ENCODE measurements at regions not wholly inside any gene's neighbourhood (a gene's known extent, or its start where the extent isn't known, plus 50 kb on each side); places are given as distances from the start of the nearest gene placed in this dataset.
"Not testable (repeated sequence)": the region's sequence is repeated elsewhere in the genome, so short reads cannot be mapped to it uniquely, and the experiment has no call there.

DNA sequence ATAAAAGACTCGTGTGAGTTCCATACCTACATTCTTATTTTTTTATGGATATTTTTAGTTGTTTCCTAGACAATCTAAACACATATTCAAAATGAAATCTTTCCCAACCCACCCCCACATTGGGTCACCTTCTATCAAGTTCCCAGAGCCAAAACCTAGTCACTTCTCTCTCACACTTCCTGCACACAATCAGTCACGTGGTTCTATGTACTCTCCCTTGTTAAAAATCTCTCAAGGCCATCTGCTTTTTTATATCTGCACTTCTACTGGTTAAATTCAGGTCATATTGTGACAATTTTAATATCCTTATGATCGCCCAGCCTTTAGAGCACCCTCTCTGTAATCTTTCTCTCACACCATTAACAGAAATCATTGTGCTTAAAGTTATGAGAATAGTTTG is 175.0 kb upstream of the SYT10 start:
- ATAC-seq (no peak), DNase-seq (no peak)
- H3K4me1 ChIP-seq = no peaks in the 10 kb centered on the region
- no peak overlapping the region for H3K4me3 ChIP-seq
- intact Hi-C loops (cut with DNase I) = no loop called here
- H3K27me3 ChIP-seq = no peaks in the 10 kb centered on the region
- WGBS (ENCODE audit: insufficient coverage, low coverage, low lambda C conversion rate, missing lambda C conversion rate) = 33% methylated on average over 3 of the region's 3 CpGs
- no peak overlapping the region for H3K27ac ChIP-seq
- H3K9me3 ChIP-seq = no peaks in the 10 kb centered on the region
- no peaks in the 10 kb centered on the region for H3K36me3 ChIP-seq
- TF ChIP-seq, protein P1, sequence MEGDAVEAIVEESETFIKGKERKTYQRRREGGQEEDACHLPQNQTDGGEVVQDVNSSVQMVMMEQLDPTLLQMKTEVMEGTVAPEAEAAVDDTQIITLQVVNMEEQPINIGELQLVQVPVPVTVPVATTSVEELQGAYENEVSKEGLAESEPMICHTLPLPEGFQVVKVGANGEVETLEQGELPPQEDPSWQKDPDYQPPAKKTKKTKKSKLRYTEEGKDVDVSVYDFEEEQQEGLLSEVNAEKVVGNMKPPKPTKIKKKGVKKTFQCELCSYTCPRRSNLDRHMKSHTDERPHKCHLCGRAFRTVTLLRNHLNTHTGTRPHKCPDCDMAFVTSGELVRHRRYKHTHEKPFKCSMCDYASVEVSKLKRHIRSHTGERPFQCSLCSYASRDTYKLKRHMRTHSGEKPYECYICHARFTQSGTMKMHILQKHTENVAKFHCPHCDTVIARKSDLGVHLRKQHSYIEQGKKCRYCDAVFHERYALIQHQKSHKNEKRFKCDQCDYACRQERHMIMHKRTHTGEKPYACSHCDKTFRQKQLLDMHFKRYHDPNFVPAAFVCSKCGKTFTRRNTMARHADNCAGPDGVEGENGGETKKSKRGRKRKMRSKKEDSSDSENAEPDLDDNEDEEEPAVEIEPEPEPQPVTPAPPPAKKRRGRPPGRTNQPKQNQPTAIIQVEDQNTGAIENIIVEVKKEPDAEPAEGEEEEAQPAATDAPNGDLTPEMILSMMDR (IDR thresholded peaks at IDR 0.05) = no peak
- TF ChIP-seq POLR2A (IDR thresholded peaks at IDR 0.05) = no peak

DNA sequence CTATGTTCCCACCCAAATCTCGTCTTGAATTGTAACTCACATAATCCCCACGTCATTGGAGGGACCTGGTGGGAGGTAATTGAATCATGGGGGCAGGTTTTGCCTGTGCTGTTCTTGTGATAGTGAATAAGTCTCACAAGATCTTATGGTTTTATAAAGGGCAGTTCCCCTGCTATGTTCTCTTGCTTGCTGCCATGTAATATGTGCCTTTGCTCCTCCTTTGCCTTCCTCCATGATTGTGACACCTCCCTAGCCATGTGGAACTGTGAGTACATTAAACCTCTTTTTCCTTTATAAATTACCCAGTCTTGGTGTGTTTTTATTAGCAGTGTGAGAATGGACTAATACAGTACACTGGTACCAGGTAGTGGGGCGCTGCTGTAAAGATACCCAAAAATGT is 177.6 kb upstream of the SYT10 start:
- intact Hi-C loops (cut with DNase I) = no loop called here
- DNase-seq (no peak), ATAC-seq (no peak)
- Histone ChIP-seq H3K27ac (no peak overlapping the region), H3K9me3 (no peaks in the 10 kb centered on the region), H3K4me3 (no peak overlapping the region), H3K27me3 (no peaks in the 10 kb centered on the region), H3K36me3 (no peaks in the 10 kb centered on the region), H3K4me1 (no peaks in the 10 kb centered on the region)
- 27% methylated on average over 3 of the region's 3 CpGs for WGBS (ENCODE audit: insufficient coverage, low coverage, low lambda C conversion rate, missing lambda C conversion rate)
- TF ChIP-seq POLR2A (IDR thresholded peaks at IDR 0.05) = no peak
- TF ChIP-seq, protein P1 (IDR thresholded peaks at IDR 0.05) = no peak

DNA sequence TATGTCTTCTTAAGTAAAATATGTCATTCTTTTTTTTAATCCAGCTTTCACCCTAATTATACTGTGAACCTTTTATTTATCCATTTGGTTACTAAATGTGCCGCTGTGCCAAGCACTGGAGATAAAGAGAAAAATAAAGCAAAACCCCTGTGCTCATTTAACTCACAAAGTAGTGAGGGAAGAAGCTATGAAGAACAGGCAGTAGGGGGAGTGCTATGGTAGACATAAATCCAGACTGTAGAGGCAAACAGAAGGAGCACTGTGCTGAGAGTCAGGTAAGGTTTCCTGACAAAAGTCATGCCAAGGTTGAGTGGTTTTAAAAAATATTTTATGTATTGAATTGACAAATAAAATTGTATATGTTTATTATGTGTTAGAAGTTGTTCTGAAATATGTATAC is 188.5 kb upstream of the SYT10 start:
- WGBS (ENCODE audit: insufficient coverage, low coverage, low lambda C conversion rate, missing lambda C conversion rate) = 60% methylated on average over 1 of the region's 1 CpG
- no peak overlapping the region for H3K4me3 ChIP-seq
- DNase-seq = no peak
- no peaks in the 10 kb centered on the region for H3K9me3 ChIP-seq
- TF ChIP-seq, protein P1 (IDR thresholded peaks at IDR 0.05) = peak in 1 of 4 donors; percentile 8
- no peak for TF ChIP-seq POLR2A (IDR thresholded peaks at IDR 0.05)
- H3K36me3 ChIP-seq = no peaks in the 10 kb centered on the region
- intact Hi-C loops (cut with DNase I) = no loop called here
- ATAC-seq = no peak
- H3K27me3 ChIP-seq = no peaks in the 10 kb centered on the region
- no peaks in the 10 kb centered on the region for H3K4me1 ChIP-seq
- H3K27ac ChIP-seq = no peak overlapping the region

DNA sequence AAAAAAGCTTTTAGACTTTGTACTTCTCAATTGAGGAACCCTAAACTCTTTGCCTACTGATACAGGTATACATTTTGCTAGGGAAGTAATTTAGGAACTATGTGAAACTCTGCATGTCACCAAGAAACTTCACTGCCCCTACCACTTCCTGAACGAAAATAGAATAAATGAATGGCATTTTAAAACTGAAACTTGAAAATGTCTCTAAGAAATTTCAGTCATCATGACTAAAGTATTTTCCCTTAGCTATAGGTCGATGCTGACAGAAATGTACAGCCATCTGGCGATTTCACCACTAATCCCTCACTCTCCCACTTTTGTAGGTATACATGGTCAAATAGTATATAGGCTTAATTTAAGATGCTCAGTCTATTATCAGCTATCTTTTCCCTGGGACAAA is 194.9 kb upstream of the SYT10 start:
- no peaks in the 10 kb centered on the region for H3K36me3 ChIP-seq
- no peaks in the 10 kb centered on the region for H3K27me3 ChIP-seq
- DNase-seq = no peak
- no peak overlapping the region for H3K4me3 ChIP-seq
- H3K27ac ChIP-seq = no peak overlapping the region
- ATAC-seq = no peak
- no peaks in the 10 kb centered on the region for H3K9me3 ChIP-seq
- intact Hi-C loops (cut with DNase I) = no loop called here
- no peak for TF ChIP-seq POLR2A (IDR thresholded peaks at IDR 0.05)
- TF ChIP-seq, protein P1 (IDR thresholded peaks at IDR 0.05) = no peak
- no peaks in the 10 kb centered on the region for H3K4me1 ChIP-seq
- WGBS (ENCODE audit: insufficient coverage, low coverage, low lambda C conversion rate, missing lambda C conversion rate) = 25% methylated on average over 3 of the region's 3 CpGs

DNA sequence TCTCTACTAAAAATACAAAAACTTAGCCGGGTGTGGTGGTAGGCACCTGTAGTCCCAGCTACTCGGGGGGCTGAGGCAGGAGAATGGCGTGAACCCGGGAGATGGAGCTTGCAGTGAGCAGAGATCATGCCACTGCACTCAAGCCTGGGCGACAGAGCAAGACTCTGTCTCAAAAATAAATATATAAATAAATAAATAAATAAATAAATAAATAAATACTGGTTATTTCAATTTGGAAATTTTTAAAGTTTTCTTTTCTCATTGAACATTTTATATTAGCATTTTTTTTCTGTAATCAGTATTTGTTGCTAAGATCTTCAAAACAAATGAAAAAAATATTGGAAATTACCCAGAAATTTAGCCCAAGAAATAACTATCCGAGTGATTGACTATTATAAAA is 197.3 kb upstream of the SYT10 start:
- H3K36me3 ChIP-seq; ATAC-seq; intact Hi-C loops (cut with DNase I); H3K27me3 ChIP-seq; H3K4me3 ChIP-seq; H3K27ac ChIP-seq; H3K4me1 ChIP-seq; H3K9me3 ChIP-seq; DNase-seq: not testable (repeated sequence)
- 73% methylated on average over 3 of the region's 6 CpGs for WGBS (ENCODE audit: insufficient coverage, low coverage, low lambda C conversion rate, missing lambda C conversion rate)
